ENCODE measurements at regions not wholly inside any gene's neighbourhood (a gene's known extent, or its start where the extent isn't known, plus 50 kb on each side); places are given as distances from the start of the nearest gene placed in this dataset.

- no peak for TF ChIP-seq CEBPZ (IDR thresholded peaks at IDR 0.05; ENCODE audit: low read depth, low read length)
- TF ChIP-seq TAF1 (IDR thresholded peaks at IDR 0.05; ENCODE audit: borderline replicate concordance, low read depth, low read length), result no peak
These were observed 134.3 kb upstream of the CNTN1 start (continued) for GRCh38 chr12:40557980-40558379.

GRCh38 chr12:40559865-40560264 lies 132.4 kb upstream of the CNTN1 start:
- in situ Hi-C loops (cut with MboI) (no loop called here), intact Hi-C loops (cut with micrococcal nuclease; ENCODE audit: unreplicated experiment) (no loop called here)
- Histone ChIP-seq H3K36me3 (ENCODE audit: control insufficient read depth in 2 of 2, insufficient read depth in 2 of 2, low read length in 1 of 2) (no peaks in the 10 kb centered on the region), H3K79me2 (ENCODE audit: control insufficient read depth, insufficient read depth, low read length) (no peaks in the 10 kb centered on the region), H3K9me3 (replicated peaks; ENCODE audit: control insufficient read depth, insufficient read depth, low read length) (no peaks in the 10 kb centered on the region; the same call in 2 of the 3 replicates), H3K4me3 (no peak overlapping the region), H3K4me1 (ENCODE audit: control insufficient read depth, insufficient read depth, low read length) (peaks cover 13% of the 10 kb centered on the region), H3K4me2 (ENCODE audit: control insufficient read depth, insufficient read depth) (no peak overlapping the region), H4K20me1 (ENCODE audit: control insufficient read depth, insufficient read depth) (no peaks in the 10 kb centered on the region), H3K9ac (ENCODE audit: control insufficient read depth, insufficient read depth, low read length) (no peak overlapping the region), H3K27ac (ENCODE audit: control insufficient read depth, insufficient read depth) (peak overlapping the region; percentile 83), H2AFZ (ENCODE audit: control insufficient read depth, low read depth, low read length) (peak overlapping the region; percentile 59), H3K27me3 (replicated peaks in 1 of 2; ENCODE audit: control insufficient read depth in 2 of 2, insufficient read depth in 2 of 2, low read length in 1 of 2) (no peaks in the 10 kb centered on the region)
- ChIA-PET POLR2A (interaction anchor here (0.5 to 2.0 kb wide), 6 partner anchors 8 to 1583 kb away, joined by 3 to 7 read pairs (median 3); no protein-coding TSS in a partner anchor), RAD21 (ENCODE audit: unreplicated experiment) (interaction anchor here (0.9 to 2.6 kb wide), 17 partner anchors 9 to 940 kb away, joined by 3 to 16 read pairs (median 5); partner anchors contain the start of gene ABCD2), SMC1A (ENCODE audit: uncharacterized antibody, unreplicated experiment) (interaction anchor here (0.8 to 3.3 kb wide), 32 partner anchors 9 to 940 kb away, joined by 3 to 28 read pairs (median 4); partner anchors contain the start of gene ABCD2), CTCF (interaction anchor here (0.9 to 1.3 kb wide), 4 partner anchors 9 to 246 kb away, joined by 3 to 8 read pairs (median 4); no protein-coding TSS in a partner anchor)
- no TSS peak for BruUV-seq (replicated peaks)
- FAIRE-seq, result peak; percentile 44
- peak; percentile 77 for ATAC-seq
- DNase-seq (ENCODE audit: low read depth, low spot score), result peak; percentile 30
- TF ChIP-seq CUX1 (IDR thresholded peaks at IDR 0.05; ENCODE audit: insufficient replicate concordance, low read depth, low read length), result peak; percentile 84
- TF ChIP-seq NR2C2 (IDR thresholded peaks at IDR 0.05; ENCODE audit: borderline replicate concordance, control insufficient read depth, insufficient read length, low read depth), result no peak
- TF ChIP-seq ZNF592 (IDR thresholded peaks at IDR 0.05), result 0 out of 2 replicates have a peak, but pooled peaks have one; percentile 12
- TF ChIP-seq BCL3 (IDR thresholded peaks at IDR 0.05; ENCODE audit: borderline replicate concordance, insufficient read depth, low read depth, low read length, poor library complexity, severe bottlenecking), result peak; percentile 96

Data from GM12878 (cell line).